ENCODE measurements at regions not wholly inside any gene's neighbourhood (a gene's known extent, or its start where the extent isn't known, plus 50 kb on each side); places are given as distances from the start of the nearest gene placed in this dataset.

GRCh38 chr22:47610281-47610680 lies 847.8 kb downstream of the TBC1D22A start:
- no peak for TF ChIP-seq CTCF (IDR thresholded peaks at IDR 0.05; ENCODE audit: low read depth, low read length)
- H3K36me3 ChIP-seq, result no peaks in the 10 kb centered on the region
- no peak overlapping the region for H3K4me3 ChIP-seq
- no peaks in the 10 kb centered on the region for H3K4me1 ChIP-seq (ENCODE audit: low read depth)
- H3K9me3 ChIP-seq (ENCODE audit: low read depth), result no peaks in the 10 kb centered on the region
- no peak overlapping the region for H3K27ac ChIP-seq
- no peak for DNase-seq (ENCODE audit: low read depth in 1 of 2, low spot score in 1 of 2)
- no peaks in the 10 kb centered on the region for H3K27me3 ChIP-seq

GRCh38 chr22:47609653-47610052 lies 847.2 kb downstream of the TBC1D22A start:
- Histone ChIP-seq H3K36me3 (no peaks in the 10 kb centered on the region), H3K4me3 (no peak overlapping the region), H3K4me1 (ENCODE audit: low read depth) (no peaks in the 10 kb centered on the region), H3K27me3 (no peaks in the 10 kb centered on the region), H3K27ac (no peak overlapping the region), H3K9me3 (ENCODE audit: low read depth) (no peaks in the 10 kb centered on the region)
- DNase-seq (ENCODE audit: low read depth in 1 of 2, low spot score in 1 of 2), result no peak
- TF ChIP-seq CTCF (IDR thresholded peaks at IDR 0.05; ENCODE audit: low read depth, low read length), result no peak

GRCh38 chr22:47608421-47608820 lies 846.0 kb downstream of the TBC1D22A start:
- Histone ChIP-seq H3K9me3 (ENCODE audit: low read depth) (no peaks in the 10 kb centered on the region), H3K4me3 (no peak overlapping the region), H3K36me3 (no peaks in the 10 kb centered on the region), H3K27ac (no peak overlapping the region), H3K27me3 (no peaks in the 10 kb centered on the region), H3K4me1 (ENCODE audit: low read depth) (no peaks in the 10 kb centered on the region)
- no peak for TF ChIP-seq CTCF (IDR thresholded peaks at IDR 0.05; ENCODE audit: low read depth, low read length)
- DNase-seq (ENCODE audit: low read depth in 1 of 2, low spot score in 1 of 2), result no peak

- TF ChIP-seq CTCF (IDR thresholded peaks at IDR 0.05; ENCODE audit: low read depth, low read length), result no peak
- Histone ChIP-seq H3K9me3 (ENCODE audit: low read depth) (no peaks in the 10 kb centered on the region), H3K36me3 (no peaks in the 10 kb centered on the region), H3K4me1 (ENCODE audit: low read depth) (no peaks in the 10 kb centered on the region), H3K27ac (no peak overlapping the region), H3K27me3 (no peaks in the 10 kb centered on the region), H3K4me3 (no peak overlapping the region)
- DNase-seq (ENCODE audit: low read depth in 1 of 2, low spot score in 1 of 2), result no peak
Observed at GRCh38 chr22:47607486-47607885, 845.0 kb downstream of the TBC1D22A start.

GRCh38 chr22:47606426-47606825 lies 844.0 kb downstream of the TBC1D22A start:
- H3K9me3 ChIP-seq (ENCODE audit: low read depth), result no peaks in the 10 kb centered on the region
- no peaks in the 10 kb centered on the region for H3K4me1 ChIP-seq (ENCODE audit: low read depth)
- H3K27me3 ChIP-seq, result no peaks in the 10 kb centered on the region
- no peak overlapping the region for H3K4me3 ChIP-seq
- no peak overlapping the region for H3K27ac ChIP-seq
- H3K36me3 ChIP-seq, result no peaks in the 10 kb centered on the region
- TF ChIP-seq CTCF (IDR thresholded peaks at IDR 0.05; ENCODE audit: low read depth, low read length), result no peak
- no peak for DNase-seq (ENCODE audit: low read depth in 1 of 2, low spot score in 1 of 2)

- no peak for DNase-seq (ENCODE audit: low read depth in 1 of 2, low spot score in 1 of 2)
- no peak for TF ChIP-seq CTCF (IDR thresholded peaks at IDR 0.05; ENCODE audit: low read depth, low read length)
Observed at GRCh38 chr22:47605886-47606285, 843.4 kb downstream of the TBC1D22A start.

More at GRCh38 chr22:47605886-47606285, 843.4 kb downstream of the TBC1D22A start:
- Histone ChIP-seq H3K4me1 (ENCODE audit: low read depth) (no peaks in the 10 kb centered on the region), H3K27me3 (no peaks in the 10 kb centered on the region), H3K36me3 (no peaks in the 10 kb centered on the region), H3K4me3 (no peak overlapping the region), H3K27ac (no peak overlapping the region), H3K9me3 (ENCODE audit: low read depth) (no peaks in the 10 kb centered on the region)
